ENCODE measurements at regions not wholly inside any gene's neighbourhood (a gene's known extent, or its start where the extent isn't known, plus 50 kb on each side); places are given as distances from the start of the nearest gene placed in this dataset.
"Not testable (repeated sequence)": the region's sequence is repeated elsewhere in the genome, so short reads cannot be mapped to it uniquely, and the experiment has no call there.

GRCh38 chr7:81014908-81015307 lies 96.1 kb upstream of the SEMA3C start:
- no peak for DNase-seq

GRCh38 chr7:81014266-81014665 lies 95.4 kb upstream of the SEMA3C start:
- DNase-seq: no peak

DNA sequence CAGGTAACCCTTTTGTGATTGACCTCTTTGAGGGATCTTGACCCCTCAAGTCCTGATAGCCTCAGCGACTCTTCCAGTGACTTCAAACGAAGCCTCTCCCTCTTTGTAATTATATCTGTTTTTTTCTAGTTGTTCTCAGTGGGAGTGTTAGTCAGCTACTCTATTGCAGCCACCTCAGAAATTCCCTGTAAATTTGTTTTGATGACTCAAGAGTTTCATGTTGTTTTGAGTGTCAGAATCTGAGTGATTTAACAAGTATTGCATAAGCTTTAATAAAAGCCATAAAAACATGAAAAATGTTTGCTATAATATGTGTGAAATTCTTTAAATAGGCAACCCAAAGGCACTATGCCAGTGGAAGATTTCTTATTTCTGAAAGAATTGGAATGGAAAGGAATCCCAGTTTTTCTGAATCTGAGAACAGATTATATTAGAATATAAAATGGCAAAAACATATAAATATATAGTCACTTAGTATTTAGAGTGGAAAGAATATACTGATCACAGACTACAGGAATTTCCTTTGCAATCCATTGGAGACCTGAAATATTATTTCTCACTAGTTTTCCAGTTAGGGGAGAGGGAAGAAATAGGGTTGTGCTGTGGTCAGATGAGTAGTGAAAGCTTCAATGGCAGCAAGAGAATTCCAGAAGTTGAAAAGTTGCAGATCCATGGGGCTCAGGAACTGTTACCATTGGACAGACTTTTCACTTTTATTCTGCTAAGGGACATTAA lies 94.4 kb upstream of the SEMA3C start:
- no peak for DNase-seq

DNA sequence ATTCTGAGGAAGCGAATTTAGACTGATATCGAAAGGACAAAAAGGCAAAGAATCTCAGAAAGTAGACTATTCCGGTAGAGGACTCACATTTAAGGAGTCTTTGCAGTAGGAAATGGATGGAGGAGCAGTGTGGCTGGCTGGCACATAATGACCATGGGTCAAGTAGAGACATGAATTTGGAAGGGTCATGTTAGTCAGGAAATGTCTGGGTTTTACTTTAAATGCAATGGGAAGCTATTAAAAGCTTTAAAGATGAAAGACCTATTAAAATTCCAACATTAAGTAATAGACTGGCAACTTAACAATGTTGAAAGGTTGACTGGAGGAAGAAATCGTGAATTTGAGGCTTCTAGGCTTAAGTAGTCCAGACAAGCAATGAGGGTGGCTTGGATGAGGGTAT lies 90.0 kb upstream of the SEMA3C start:
- no peak for DNase-seq

DNA sequence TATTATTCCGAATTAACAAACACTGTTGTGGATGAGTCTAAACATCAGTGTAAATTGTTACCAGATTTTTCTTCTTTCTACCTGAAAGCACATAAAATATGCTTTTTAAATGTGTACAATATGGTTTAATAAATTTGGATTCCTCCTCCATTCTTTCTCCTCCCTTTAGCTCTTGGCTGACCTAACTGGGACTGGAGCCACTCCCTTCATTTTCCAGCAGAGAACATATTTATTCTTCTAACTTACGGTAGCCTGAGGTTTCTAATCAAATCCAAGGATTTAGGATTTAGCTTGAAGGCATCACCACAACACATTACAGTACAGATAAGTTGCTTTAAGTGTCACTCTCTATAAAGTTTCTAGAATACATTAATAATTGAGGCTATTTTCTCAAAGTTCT lies 88.2 kb upstream of the SEMA3C start:
- no peak for DNase-seq

DNA sequence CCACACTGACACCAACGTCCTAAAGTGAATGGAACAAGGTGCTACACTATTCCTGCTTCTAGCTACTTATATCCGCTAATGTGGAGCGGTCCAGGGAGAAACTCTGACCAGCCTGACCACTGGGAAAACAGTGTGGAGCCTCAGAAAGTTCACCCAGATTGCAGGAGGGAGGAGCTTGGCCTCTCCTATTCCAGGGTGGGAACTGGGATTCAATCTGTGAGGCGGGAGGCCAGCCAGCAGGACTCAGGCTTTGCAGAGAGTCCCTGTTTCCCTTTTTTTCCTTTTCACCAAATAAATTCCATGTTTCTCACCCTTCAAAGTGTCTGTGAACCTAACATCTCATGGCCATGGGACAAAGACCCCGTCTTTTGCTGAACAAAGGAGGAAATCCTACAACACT lies 86.4 kb upstream of the SEMA3C start:
- DNase-seq: no peak

- no peak for DNase-seq
Observed at GRCh38 chr7:81004098-81004497, 85.2 kb upstream of the SEMA3C start.

DNA sequence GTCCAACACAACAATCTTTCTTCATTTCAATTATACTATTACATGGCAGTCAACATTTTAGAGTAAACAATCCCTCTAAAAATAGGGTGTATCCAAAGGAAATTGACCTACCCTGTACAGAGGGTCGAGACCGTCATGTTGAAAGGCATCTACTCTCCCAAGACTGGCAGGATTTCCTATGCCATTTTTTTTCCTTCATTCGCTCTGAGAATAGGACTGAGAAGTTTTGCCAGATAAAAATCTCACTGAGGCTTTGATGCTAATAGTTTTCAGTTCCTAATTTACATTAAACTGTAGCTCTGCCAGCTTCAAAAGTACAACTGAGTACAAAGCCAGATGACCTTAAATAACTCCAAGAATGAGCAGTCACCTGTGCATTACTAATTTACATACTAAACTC lies 84.5 kb upstream of the SEMA3C start:
- DNase-seq: no peak

DNA sequence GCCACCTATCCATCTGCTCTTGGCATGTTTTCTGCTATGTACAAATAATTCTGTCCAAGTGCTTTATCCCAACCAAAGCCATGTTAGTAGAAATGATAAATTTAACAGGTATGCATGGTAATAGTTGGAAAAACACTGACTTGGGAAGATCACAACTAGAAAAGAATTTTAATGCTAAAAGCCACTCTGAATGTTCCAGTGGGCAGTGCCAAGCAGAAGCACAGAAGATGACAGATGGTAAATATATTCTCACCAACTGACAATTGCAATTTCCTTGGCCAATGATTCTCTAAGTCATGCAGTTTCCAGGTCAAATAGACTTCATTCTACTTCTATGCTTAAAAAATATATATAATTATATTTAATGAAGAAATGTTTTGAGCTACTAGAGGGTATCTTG lies 83.6 kb upstream of the SEMA3C start:
- DNase-seq: no peak

GRCh38 chr7:80999771-81000170 lies 80.9 kb upstream of the SEMA3C start:
- no peak for DNase-seq

DNA sequence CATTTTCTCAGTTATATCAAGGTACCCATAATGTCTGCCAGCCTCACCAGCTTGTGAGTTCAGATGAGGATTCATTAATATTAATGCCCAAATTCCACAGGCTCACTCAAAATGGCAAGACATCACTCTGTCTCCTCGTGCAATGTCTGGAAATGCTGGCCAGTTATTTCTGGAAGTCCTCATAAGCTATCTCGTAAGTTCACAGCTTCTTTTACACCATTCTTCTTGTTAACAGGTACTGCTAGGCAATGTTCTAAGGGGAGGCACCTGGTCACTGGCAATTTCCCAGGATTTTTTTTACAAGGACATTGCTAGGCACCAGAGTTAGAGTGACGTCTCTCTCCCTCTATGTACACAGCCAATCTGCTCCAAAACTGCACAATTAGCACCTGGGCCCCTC lies 80.2 kb upstream of the SEMA3C start:
- DNase-seq: no peak

GRCh38 chr7:80997841-80998240 lies 79.0 kb upstream of the SEMA3C start:
- DNase-seq: no peak

- DNase-seq: not testable (repeated sequence)
Observed at GRCh38 chr7:80996236-80996635, 77.4 kb upstream of the SEMA3C start.

DNA sequence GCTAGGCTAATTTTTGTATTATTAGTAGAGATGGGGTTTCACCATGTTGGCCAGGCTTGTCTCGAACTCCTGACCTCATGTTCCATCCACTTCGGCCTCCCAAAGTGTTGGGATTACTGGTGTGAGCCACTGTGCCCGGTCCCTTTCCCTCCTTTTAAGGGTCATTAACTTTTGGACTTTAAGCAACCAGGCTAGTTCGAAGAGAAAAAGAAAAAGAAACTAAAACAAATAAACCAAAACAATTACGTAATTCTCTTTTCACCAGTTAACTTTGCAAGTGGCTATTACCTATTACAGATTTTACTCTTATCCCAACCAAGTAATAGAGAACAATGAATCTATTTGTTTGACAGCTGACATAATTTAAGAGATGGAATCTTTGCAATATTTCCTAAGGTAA lies 72.8 kb upstream of the SEMA3C start:
- no peak for DNase-seq

DNA sequence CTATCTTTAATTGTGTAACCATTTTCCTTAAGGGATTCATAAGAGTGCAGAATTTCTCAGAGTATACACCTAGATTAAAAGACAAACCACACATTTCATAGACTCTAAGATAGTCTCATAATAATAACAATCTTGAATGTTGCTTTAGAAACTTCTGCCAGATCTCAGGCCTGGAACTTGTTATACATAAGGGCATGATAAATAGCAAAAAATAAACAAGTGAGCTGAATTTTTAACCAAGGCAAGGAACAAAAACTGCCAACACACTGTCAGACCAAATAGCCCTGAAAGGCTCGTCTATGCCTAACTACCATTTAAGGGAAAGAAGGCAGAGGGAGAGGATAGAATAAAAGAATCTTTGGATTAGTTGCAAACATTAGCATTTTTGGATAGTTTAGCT lies 65.8 kb upstream of the SEMA3C start:
- DNase-seq: no peak

- DNase-seq: no peak
Observed at GRCh38 chr7:80981405-80981804, 62.6 kb upstream of the SEMA3C start.

DNA sequence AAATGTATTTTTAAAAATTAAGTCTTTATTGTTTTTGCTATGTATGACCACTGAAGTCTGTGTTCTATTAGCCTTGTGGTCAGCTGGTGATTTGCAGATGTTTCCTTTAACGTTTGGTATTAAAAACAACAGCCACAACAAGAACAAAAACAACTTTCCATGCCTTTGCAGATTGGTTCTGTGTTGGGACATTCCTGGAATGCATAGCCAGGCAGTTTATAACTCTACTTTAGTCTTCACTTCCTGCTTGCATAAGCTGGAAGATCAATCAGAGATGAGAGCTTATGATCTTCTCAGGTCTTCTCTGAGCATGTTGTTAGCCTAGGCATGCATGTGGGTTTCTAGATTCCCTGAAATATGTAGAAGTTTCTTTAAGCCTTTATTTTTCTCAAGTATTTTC lies 58.9 kb upstream of the SEMA3C start:
- DNase-seq: no peak

DNA sequence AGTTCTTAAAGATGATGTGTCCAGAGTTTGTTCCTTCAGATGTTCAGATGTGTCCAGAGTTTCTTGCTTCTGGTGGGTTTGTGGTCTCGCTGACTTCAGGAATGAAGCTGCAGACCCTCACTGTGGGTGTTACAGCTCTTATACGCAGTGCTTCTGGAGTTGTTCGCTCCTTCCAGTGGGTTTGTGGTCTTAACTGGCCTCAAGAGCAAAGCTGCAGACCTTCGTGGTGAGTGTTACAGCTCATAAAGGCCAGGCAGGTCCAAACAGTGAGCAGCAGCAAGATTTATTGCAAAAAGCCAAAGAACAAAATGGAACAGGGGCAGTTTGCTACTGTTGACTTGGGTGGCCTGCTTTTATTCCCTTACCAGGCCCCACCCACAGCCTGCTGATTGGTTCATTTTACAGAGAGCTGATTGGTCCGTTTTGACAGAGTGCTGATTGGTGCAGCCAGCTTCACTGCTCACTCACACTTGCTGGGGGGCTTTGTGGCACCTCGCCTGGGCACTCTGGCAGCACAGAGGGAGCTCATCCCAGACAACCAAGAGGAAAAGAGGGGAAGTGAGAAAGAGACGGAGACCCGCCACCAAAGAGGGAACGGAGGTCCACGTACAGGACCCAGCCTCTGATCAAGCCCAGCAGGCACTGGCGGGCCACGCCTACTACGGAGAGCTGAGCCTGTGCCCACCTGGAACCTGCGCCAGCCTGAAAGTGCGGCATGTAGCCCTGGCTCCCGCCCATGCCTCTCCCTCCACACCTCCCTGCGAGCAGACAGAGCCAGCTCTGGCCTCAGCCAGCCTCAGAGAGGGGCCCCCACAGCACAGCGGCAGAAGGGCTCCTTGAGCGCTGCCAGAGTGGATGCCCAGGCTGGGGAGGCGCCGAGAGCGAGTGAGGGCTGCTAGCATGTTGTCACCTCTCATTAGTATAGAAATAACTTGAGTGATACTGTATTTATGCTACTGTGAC lies 55.8 kb upstream of the SEMA3C start:
- DNase-seq: no peak

GRCh38 chr7:80971225-80971624 lies 52.4 kb upstream of the SEMA3C start:
- DNase-seq: no peak
